Choroid plexus epithelial cell (primary cell): ENCODE measurements at regions not wholly inside any gene's neighbourhood (a gene's known extent, or its start where the extent isn't known, plus 50 kb on each side); places are given as distances from the start of the nearest gene placed in this dataset.

ENCODE experiments used
- DNase-seq: peaks from one replicate; pipeline ENCODE4 v3.0.0-alpha.2; 2010; ENCODE audit warnings: low read depth
- H3K4me3 ChIP-seq: 2 replicates; pipeline ENCODE4 v1.5.1; 2011; ENCODE audit warnings: low read depth, mild to moderate bottlenecking, control low read depth, low read length, moderate library complexity
- TF ChIP-seq, protein P1 (sequence below): conservative IDR thresholded peaks from 2 replicates; pipeline ENCODE4 v1.5.1; 2011; ENCODE audit warnings: low read depth, mild to moderate bottlenecking, control low read depth, inconsistent platforms, low read length, moderate library complexity

DNA sequence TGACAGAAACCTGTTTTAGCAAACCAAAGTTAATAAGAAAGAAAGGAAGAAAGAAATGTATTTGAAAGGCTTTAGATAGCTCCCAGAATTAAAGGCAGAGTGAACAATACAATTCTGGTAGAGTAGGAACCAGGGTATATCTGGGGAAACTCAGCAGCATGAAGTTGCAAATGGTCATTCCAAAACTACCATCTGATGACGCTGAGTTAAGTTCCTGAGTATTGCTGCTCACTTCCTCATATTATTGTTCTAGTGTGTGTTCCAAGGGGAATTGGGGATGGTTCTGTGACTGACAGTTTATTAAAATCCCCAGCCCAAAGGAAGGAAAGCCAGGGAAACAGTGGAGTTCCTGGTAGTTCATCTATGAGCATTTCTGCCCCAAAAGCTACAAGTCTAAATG lies 88.3 kb upstream of the FRMD4B start:
- TF ChIP-seq, protein P1, sequence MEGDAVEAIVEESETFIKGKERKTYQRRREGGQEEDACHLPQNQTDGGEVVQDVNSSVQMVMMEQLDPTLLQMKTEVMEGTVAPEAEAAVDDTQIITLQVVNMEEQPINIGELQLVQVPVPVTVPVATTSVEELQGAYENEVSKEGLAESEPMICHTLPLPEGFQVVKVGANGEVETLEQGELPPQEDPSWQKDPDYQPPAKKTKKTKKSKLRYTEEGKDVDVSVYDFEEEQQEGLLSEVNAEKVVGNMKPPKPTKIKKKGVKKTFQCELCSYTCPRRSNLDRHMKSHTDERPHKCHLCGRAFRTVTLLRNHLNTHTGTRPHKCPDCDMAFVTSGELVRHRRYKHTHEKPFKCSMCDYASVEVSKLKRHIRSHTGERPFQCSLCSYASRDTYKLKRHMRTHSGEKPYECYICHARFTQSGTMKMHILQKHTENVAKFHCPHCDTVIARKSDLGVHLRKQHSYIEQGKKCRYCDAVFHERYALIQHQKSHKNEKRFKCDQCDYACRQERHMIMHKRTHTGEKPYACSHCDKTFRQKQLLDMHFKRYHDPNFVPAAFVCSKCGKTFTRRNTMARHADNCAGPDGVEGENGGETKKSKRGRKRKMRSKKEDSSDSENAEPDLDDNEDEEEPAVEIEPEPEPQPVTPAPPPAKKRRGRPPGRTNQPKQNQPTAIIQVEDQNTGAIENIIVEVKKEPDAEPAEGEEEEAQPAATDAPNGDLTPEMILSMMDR, result no peak
- DNase-seq, result no peak
- no peak overlapping the region for H3K4me3 ChIP-seq

DNA sequence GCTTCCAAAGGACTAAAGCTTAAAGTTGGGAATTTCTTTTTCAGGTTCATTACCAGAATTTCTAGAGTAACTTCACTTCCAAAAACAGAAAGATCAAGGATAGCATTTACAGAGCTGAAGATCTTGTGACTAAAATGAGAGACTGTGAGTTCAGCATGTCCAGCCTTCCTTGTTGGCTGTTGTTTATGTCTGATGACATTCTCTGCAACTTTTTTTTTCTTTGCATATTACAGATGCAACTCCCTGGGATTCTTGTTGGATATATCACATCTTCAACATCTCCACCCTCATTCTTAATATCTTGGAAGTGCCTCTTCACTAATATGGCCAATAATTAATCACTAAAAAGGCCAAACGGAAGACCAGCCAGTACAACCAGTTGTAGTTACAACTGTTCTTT lies 86.2 kb upstream of the FRMD4B start:
- TF ChIP-seq, protein P1, result no peak

DNA sequence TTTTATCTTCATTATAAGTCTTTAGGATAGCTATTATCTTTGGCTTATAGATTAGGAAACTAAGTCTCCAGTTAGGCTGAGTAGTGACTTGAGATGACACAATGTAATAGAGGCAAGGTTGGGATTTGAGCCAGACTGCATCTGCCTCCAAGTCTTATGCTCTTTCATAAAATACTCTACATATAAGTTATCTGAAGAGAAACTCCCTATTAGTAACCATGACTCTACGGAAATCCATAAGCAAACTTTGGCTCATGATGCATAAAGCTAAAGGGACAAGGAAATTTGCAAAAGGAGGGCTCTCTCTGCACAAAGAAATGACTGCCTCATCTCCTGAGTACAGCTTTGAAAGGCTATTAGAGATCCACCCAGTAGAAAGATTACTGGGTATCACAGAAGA lies 77.6 kb upstream of the FRMD4B start:
- H3K4me3 ChIP-seq, result no peak overlapping the region
- TF ChIP-seq, protein P1, result no peak
- no peak for DNase-seq

More for the DNA sequence above, 86.2 kb upstream of the FRMD4B start:
- no peak for DNase-seq
- no peak overlapping the region for H3K4me3 ChIP-seq

DNA sequence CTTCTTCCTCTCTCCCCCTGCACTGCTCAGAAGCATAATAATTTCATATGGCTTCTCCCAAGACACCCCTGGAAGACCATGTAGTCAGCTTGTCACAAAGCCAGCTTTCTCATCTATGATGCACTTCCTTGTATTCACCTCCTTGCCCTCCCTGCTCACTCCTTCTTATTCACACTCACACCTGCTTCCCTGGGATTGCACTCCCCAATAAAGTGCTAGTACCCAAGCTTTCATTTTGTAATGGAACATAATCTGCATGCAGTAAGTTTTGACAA lies 76.9 kb upstream of the FRMD4B start:
- H3K4me3 ChIP-seq, result no peak overlapping the region
- DNase-seq, result no peak
- TF ChIP-seq, protein P1, result no peak

DNA sequence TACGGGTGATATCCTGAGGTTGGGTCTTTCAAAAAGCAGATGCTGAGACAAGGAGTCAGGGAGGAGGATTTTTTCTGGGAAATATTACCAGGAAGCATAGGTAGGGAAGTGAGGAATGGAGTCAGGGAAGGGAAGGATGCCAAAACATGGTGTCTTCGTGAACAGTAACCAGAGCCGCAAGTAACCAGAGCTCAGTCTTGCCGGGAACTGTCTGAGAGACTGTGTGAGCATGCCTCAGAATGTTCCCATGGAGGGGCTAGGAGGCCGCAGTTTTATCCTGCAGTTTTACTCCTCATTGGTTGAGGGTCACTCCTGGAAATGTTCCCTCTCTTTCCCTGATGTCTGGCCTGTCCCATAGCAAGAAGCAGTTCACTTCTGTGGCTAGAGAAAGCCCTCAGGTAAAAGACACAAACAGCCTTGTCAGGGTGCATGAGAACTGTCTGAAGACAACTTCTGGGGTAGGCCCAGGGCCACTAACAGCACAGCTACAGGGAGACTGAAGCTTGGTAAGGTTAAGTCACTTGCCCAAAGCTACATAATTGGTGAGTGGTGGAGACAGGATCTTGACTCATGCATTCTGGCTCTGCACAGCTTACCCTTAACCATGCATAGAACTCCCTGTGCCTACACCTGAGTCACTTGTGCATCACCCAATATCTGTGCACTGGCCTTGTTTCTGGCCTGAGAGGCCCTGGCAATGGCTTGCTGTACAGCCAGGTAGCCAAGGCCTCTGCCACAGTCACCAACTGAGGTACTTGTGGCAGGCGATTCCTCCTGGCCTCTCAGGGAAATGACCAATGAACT lies 76.3 kb upstream of the FRMD4B start:
- DNase-seq, result no peak
- H3K4me3 ChIP-seq, result no peak overlapping the region
- TF ChIP-seq, protein P1, result no peak

DNA sequence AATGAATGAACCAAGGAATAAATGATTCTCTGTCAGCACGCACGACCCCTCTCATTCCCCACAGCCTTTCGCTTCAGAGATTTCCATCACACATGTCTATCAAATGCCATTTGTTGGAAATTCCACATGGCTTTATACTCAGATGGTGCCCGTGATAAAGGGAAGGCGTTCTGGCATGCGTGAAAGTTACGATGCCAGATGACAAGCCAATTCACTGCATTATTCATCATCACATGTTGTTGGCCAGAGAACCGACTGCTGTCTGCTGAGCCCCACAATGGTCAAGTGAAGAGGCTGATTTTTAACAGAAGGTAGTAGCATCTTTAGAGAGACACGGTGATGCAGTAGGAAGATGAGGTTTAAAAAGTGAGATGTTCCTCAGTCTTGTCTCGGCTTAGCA lies 74.1 kb upstream of the FRMD4B start:
- TF ChIP-seq, protein P1, result no peak
- no peak overlapping the region for H3K4me3 ChIP-seq
- DNase-seq, result no peak

DNA sequence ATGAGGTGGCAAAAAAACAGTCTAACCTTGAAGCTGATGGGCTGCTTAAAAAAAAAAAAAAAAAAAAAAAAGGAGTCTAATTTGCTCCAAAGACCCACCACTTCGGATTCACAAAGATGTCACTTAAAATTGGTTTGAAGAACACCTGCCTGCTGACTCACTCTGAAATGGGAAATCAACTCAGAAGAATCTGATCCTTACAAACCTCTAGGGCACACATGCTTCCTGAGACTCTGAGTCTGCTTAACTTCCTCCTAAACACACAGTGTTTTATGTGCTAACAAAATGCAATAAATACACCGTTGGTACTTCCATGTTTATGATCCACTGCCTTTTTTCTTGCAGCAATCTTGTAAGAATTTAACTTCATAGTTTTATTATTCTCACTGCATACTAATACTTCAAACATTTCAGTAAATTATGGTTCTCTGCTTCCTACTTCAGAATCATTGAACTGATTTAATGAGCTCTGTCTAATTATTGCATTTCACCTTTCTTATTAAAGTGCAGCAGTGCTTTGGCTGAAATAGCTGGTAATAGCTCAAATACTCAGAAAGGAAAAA lies 73.0 kb upstream of the FRMD4B start:
- H3K4me3 ChIP-seq, result no peak overlapping the region
- TF ChIP-seq, protein P1, result no peak
- no peak for DNase-seq
